ENCODE measurements at regions not wholly inside any gene's neighbourhood (a gene's known extent, or its start where the extent isn't known, plus 50 kb on each side); places are given as distances from the start of the nearest gene placed in this dataset.

- TF ChIP-seq CHD7 (IDR thresholded peaks at IDR 0.05; ENCODE audit: insufficient replicate concordance, low read length) (no peak), KDM4A (IDR thresholded peaks at IDR 0.05; ENCODE audit: low read depth, low read length, severe bottlenecking) (no peak), SUZ12 (IDR thresholded peaks at IDR 0.05; ENCODE audit: low read length) (no peak), CTCF (IDR thresholded peaks at IDR 0.05; ENCODE audit: control extremely low read depth in 1 of 3, insufficient read depth in 1 of 3, low read depth in 1 of 3, low read length in 3 of 3) (no peak)
Measured at GRCh38 chr17:77723909-77724875, 234.3 kb upstream of the TNRC6C start (continued).
